GM21423 (cell line): ENCODE measurements at regions not wholly inside any gene's neighbourhood (a gene's known extent, or its start where the extent isn't known, plus 50 kb on each side); places are given as distances from the start of the nearest gene placed in this dataset.
"Not testable (repeated sequence)": the region's sequence is repeated elsewhere in the genome, so short reads cannot be mapped to it uniquely, and the experiment has no call there.

Experiments used
- ATAC-seq: cut with Tn5 transposase; IDR thresholded peaks from one replicate; pipeline ENCODE4 v1.9.1; 2021; ENCODE audit warnings: mild to moderate bottlenecking, moderate library complexity; ENCODE audit not compliant: unreplicated experiment

DNA sequence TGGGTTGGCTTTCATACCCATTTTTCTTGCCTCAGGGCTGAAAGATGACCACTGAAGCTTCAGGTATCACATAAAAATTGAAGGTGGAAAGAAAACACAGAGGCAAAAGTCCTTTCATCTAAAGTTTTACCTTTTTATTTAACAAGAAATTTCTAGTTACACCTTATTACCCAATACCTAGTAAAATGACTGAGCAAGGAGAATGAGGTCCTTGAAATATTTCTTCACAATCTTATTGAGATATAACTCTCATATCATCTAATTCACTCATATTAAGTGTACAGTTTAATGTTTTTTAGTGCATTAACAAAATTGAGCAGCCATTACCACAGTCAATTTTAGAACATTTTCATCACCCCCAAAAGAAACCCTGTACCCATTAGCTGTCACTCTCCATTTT, 112.9 kb upstream of the ADTRP start:
- ATAC-seq, result no peak

DNA sequence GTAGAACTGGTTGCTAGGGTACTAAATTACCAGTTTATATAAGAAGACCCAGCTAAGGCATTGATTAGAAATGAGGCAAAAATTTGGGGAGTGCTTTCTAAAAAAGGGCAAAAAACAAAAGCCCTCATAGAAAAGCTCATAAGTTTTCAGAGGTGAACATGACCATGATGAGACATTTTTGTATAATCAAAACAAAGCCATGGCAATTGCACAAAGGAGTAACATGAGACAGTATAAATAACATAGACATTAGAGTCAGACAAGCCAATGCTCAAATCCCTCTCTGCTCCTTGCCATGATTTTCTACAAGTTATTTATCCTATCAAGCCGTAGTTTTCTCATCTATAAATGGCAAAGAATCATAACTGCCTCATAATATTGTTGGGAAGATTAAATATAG, 112.2 kb upstream of the ADTRP start:
- no peak for ATAC-seq

DNA sequence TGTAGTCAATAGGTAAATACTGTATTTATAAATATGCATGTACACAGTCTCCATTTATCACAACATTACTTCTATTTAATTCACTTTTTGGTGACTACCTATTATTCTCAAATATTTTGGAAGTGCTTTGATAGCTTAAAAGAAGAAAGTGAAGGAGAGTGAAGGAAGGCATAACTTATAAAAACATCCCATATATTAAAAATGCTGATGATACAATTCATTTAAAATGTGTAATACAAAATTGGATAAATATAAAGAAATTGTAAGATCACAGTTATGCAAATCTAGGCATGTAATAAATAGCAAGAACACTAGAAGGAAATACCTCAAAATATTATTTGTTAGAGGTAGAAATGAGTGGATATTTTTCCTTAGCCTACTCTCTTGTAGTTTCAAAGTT, 111.6 kb upstream of the ADTRP start:
- ATAC-seq, result no peak

DNA sequence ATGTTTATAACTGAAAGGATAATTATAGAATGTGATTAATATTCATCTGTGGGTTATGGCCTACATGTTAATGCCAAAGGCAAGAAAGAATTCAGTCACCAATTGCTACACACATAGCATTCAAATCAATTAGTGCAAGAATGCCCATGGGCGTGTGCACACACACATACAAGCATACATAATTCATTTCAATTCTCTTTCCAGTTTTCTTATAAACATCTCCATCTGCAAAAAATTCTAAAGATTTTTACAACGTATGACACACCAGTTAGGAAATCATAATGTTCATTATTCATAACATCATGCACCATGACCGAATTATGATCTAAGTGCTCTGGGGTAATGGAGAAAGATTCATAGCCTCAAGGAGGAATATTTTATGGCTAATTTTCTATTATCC, 111.0 kb upstream of the ADTRP start:
- ATAC-seq, result no peak

DNA sequence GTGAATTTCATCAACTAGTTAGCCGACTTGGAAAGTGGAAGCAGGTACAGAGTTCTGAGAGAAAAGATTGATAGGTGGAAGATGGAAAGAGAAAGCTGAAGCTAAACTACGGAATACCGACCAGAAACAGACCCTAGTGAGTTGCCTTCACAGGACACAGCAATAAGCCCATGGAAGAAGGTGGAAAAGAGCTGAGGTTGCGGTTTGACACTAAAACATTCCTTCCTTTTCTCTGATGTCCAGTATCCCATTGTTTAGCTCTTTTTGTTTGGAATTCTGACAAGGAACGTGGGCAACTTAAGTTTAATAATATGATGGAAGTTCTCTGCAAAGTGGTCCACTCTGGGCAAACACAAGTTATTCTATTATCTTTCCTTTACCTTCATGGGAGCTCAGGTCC, 110.1 kb upstream of the ADTRP start:
- no peak for ATAC-seq

DNA sequence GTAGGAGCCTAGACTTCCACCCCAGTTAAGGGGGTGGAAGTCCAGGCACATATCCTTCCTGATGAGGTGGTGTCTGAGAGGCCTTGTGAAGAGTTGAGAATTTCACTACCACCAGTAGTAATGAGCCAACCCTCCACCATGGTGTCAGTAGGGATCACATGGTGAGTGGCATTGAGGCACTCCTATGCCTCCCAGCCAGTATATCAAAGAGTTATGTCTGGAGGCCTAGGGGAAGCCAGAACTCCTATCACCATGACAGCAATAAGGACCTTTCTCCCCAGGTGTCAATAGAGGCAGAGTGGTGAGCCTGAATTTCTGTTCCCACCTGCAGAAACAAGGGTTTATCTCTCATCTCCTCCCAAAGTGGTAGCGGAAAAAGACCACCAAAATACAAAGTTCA, 106.6 kb upstream of the ADTRP start:
- ATAC-seq, result no peak

DNA sequence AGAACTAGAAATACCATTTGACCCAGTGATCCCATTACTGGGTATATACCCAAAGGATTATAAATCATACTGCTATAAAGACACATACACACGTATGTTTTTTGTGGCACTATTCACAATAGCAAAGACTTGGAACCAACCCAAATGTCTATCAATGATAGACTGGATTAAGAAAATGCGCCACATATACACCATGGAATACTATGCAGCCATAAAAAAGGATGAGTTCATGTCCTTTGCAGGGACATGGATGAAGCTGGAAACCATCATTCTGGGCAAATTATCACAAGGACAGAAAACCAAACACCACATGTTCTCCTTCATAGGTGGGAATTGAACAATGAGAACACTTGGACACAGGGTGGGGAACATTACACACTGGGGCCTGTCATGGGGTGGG, 104.9 kb upstream of the ADTRP start:
- not testable (repeated sequence) for ATAC-seq

DNA sequence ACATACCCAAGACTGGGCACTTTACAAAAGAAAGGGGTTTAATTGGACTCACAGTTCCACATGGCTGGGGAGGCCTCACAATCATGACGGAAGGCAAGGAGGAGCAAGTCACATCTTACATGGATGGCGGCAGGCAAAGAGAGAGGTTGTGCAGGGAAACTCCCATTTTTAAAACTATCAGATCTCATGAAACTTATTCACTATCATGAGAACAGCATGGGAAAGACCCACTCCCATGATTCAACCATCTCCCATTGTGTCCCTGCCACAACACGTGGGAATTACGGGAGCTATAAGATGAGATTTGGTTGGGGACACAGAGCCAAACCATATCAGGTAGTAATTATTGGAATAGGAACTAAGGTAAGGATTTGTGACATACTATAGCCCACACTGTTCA, 101.6 kb upstream of the ADTRP start:
- ATAC-seq, result not testable (repeated sequence)

DNA sequence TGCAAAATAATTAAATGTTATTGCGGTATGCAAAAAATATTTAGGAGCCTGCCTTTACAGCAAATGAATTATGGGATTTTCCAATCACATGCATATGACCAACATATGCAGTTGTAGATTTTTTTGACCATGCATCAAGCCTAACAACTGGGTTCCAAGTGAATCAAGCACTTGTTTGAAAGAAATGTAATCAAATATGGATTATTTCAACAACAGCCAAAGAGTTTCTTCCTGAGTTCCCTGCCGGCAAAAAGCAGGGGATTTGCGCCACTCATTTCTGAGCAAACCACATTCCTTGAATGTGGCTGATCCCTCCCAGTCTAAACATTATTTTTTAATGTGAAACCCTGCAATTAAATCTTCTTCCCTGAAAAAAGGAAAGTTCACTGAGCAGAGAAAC, 100.1 kb upstream of the ADTRP start:
- ATAC-seq, result no peak

DNA sequence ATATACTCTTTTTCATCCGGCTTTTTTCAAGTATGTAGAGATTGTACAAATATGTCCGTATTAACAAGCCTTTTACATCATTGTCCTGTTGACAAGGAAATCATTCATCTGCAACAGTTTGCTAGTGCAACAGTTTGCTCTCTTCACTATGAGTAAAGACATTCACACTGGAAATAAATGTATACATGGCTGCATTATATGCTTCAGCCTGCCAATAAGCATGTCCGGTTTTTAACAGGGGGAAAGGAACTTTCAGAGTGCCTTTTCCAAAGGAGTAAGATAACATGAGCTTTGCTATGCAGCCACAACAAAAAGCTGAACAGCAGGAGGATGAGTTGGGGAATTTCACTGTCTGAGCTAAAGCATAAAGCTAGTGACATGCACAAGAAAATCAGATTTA, 99.4 kb upstream of the ADTRP start:
- ATAC-seq, result no peak

DNA sequence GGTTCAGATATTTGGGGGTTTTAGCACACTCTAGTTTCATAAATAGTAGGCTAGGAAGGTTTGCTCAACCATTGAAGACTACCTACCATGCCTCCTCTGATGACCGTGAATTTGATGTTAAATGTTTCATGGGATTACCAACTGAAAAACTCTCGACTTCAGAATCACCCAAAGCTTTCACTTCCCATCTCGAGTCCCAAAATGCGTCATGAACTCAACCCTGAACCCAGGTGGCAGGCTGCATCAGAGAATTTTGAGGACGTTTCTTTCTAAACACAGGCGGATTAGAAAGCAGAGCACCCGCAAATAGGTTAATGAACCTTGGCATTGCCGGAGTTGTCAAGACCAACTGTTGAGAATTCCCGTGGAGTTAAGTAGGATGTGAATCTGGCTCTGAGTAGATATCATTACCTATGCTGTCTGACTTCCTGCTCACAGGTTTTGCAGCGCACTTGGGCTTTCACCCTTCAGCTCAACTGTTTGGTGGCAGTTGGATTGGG, 98.4 kb upstream of the ADTRP start:
- ATAC-seq, result peak; percentile 81

DNA sequence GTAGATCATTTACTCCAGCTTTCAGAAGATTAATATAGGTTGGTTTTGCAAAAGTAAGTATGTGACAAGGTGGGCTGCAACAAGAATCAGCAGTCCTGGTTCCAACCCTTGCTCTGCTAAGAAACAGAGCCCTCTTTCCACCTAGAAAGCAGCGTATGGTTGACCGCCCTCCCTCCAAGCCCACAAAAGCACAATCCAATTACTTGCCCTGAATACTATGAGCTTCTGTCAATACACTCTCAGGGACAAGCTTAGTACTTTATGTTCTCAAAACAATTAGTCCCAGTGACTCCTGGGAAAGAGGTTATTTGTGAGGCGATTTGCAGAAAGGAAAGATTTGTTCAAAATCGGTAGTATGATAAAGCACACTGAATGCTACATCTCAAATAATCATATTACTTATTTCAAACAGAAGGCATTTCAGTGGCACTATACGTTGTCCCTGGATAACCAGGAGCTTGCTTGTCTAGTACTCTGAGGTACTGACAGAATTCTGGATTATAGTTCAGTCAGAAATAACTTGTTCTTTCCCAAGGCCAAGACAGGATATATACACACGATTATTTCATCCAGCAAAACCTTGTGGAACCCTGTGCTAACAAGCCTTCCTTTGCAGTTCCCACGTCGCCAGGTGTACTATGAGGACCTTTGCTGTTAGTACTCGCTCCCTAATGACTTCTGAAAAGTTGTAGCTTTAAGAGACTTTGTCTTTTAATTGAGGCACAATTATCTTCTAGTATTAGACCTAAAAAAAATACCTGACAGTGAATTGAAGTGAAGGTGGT, 96.9 kb upstream of the ADTRP start:
- ATAC-seq, result no peak

DNA sequence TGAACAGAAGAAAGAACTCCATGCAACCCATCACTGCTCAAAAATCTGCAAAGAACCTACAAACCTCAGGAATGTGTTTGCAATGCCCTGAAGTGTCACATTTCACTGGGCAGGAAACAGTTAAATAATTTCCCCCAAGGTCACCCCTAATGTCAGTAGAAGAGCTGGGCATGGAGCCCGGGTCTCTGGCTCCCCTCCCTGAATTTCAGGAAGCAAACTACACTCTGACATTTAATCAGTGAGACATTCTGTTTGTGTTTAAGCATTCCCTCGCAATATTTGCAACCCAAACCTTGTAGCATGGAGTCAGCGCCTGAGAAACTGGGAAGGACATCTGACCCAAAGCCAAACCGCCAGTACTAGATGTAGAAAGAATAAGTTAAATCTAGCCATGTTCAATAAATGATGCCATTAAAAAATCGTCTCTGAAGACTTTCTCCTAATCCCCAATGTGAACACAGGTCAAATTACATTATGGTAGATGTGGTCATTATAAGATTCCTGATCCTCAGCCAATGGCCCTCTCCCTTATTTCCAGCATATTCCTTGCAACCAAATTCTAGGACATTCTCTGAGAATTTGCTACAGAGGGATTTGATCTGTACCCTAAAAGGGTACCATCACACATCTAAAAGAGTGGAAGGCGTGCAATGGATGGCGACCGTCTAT, 91.2 kb upstream of the ADTRP start:
- ATAC-seq, result no peak

DNA sequence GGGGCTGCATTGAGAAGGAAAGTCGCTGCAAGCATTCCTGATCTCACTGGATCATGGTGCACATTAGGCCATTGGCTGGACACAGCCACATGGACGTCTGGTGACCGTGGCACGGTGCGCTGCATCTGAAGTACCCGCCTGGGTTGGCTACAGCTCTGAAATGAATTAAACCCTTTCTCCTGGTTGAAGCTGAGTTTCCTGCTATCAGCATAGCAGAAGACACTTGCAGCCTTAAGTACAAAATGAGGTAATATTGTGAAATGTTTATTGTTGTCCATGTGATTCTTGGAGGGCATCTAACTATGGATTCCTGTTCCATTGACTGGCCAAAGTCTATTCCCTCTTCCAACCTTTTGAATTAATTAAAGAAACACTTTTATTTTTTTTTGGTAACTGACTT, 89.8 kb upstream of the ADTRP start:
- ATAC-seq, result no peak

DNA sequence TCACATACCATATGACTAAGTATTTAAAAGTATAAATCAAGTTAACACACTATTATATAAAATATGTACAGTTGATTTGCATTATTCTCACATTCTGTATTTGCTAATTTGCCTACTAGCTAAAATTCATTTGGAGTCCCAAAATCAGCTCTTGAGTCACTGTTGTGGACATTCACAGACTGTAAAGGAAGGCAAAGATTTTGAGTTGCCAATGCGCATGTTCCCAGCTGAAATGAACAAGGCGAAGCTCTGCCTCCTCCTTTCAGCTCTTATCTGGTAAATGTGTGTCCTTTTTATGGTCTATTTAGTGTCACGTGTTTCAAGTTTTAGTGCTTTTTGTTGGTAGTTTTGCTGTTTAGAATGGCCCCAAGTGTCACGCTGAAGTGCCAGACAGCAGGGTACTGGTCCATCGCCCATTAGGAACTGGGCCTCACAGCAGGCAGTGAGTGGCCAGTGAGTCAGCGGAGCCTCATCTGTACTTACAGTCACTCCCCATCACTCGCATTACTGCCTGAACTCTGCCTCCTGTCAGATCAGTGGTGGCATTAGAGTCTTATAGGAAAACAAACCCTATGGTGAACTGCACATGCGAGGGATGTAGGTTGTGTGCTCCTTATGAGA, 87.2 kb upstream of the ADTRP start:
- ATAC-seq, result no peak

DNA sequence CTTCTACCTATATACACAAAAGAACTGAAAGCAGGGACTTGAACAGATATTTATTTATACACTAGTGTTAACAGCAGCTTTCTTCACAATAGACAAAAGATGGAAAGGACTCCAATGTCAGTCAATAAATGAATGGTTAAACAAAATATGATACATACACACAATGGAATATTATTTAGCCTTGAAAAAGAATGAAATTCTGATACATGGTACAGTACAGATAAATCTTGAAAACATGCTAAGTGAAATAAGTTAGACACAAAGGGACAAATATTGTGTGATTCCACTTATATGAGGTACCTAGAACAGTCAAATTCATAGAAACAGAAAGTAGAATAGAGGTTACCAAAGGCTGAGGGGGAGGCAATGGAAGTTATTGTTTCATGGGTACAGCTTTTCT, 79.8 kb upstream of the ADTRP start:
- ATAC-seq, result no peak

DNA sequence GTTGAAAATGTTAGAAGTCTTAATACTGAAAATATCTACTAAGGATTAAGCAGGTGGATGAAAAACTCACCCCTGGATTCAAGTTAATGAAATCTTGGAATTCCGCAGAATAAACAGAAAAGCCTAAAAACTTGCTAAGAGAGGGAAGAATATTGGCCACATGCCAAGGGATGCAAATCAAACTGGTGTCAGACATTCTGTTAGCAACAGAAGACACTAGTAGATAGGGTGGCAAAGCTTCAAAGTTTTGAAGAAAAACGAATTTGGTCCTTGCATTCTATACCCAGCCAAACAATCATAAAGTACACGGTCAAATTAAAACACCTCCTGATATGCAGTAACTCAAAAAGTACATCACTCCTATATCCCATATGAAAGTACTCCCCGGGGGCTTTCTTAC, 77.1 kb upstream of the ADTRP start:
- ATAC-seq, result no peak

DNA sequence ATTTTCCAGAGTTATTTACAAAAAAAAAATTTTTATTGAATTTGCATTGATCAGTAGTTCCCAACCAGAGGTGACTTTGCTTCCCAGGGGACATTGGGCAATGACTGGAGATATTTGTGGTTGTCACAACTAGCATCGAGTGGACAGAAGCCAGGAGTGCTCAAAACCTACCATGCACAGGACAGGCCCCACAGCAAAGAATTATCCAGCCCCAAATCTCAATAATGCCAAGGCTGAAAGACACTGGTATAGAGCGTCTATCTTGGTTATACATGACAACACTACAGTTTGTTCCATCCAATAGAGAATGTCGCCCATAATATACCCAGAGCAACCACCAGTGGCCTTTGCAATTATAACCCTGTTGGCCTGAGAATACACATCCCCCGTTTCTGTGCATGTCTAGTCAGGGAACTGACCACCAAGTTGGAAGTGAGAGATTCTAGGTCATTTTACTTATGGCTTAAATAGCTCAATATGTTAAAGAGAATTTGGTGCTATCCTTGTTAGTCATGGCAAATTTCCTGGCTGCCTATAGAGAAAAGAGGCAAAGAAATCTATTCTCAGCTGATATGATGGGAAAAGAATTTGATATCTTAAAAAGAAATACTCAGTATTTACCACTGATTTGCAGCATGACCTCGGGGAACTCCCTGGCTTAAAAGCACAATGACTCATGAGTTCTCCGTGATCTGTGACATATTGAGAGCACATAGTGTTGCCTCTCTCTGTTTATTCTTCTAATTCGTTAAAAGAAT, 76.0 kb upstream of the ADTRP start:
- no peak for ATAC-seq

DNA sequence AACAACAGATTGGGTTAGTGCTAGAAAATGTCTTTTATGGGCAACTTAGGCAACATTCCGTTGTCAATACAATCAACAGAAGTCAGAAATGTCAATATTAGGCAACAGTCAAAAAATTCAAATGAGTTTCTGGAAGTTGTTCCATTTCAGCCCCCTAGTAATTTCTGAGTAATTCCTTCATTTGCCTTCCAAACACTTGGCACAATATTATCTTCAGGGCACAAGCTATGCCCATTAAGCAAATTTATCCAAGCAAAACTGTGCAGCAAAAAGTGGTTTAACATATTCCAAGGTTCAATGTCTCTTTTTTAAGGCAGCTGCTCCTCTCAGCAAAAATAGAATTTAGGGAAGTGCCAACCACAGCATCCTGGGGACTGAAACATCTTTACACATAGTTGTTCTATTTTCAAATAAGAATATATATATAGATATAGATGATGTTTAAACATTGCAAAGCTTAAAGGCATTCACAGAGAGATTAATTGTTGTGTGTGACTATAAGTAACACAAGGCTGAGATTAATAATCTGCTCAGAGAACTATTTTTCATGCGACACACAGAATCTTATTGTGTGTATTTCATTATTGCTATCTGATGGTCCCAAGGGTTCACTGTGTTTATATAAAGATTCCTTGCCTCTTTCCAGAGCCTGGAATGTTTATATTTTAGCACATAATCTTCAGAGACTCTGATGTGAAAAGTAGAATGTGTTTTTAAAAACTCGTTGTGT, 75.2 kb upstream of the ADTRP start:
- no peak for ATAC-seq

DNA sequence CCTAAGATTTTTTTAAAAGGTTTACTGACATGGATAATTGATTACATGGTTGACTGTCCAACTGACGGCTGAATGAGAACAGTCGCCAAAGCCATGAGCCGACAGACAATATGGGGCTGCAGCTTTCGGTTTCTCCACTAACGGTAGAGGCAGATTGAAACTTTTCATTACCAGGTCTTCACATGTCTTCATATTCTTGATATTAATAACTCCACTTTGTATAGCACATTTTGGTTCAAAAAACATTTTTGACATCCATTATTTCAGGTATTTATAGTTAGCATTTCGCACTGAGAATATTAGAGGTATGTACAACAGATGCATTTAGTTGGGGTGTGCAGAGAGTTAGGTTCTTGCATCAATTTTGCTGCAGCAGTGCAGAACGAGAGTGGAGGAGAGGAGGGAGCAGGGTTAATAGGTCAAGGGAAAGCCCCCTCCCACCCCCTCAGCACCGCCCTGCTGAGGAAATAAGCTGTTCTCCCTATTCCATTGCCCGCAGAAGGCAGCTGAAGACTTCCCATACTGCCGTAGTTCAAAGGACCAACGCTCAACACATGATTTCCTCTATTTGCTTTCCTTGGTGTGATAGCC, 73.6 kb upstream of the ADTRP start:
- no peak for ATAC-seq
